ENCODE measurements at regions not wholly inside any gene's neighbourhood (a gene's known extent, or its start where the extent isn't known, plus 50 kb on each side); places are given as distances from the start of the nearest gene placed in this dataset.

- DNase-seq (ENCODE audit: low read depth, low spot score) = no peak
These were observed 241.6 kb upstream of the TMTC1 start for GRCh38 chr12:30025317-30025716.

GRCh38 chr12:30023186-30023585 is 239.4 kb upstream of the TMTC1 start:
- DNase-seq (ENCODE audit: low read depth, low spot score) = no peak

GRCh38 chr12:30021051-30021833 is 237.5 kb upstream of the TMTC1 start:
- DNase-seq (ENCODE audit: low read depth, low spot score) = no peak

- DNase-seq (ENCODE audit: low read depth, low spot score) = no peak
These were observed 235.8 kb upstream of the TMTC1 start for GRCh38 chr12:30019366-30020140.

- DNase-seq (ENCODE audit: low read depth, low spot score) = no peak
These were observed 232.9 kb upstream of the TMTC1 start for GRCh38 chr12:30016540-30017055.

- DNase-seq (ENCODE audit: low read depth, low spot score) = peak; percentile 13
These were observed 232.0 kb upstream of the TMTC1 start for GRCh38 chr12:30015631-30016337.

- no peak for DNase-seq (ENCODE audit: low read depth, low spot score)
These were observed 231.2 kb upstream of the TMTC1 start for GRCh38 chr12:30014991-30015390.

GRCh38 chr12:30012816-30013450 is 229.2 kb upstream of the TMTC1 start:
- peak; percentile 53 for DNase-seq (ENCODE audit: low read depth, low spot score)

- no peak for DNase-seq (ENCODE audit: low read depth, low spot score)
These were observed 226.6 kb upstream of the TMTC1 start for GRCh38 chr12:30010071-30011052.

GRCh38 chr12:30006021-30006420 is 222.3 kb upstream of the TMTC1 start:
- DNase-seq (ENCODE audit: low read depth, low spot score) = no peak

- no peak for DNase-seq (ENCODE audit: low read depth, low spot score)
These were observed 219.6 kb upstream of the TMTC1 start for GRCh38 chr12:30003321-30003720.

- DNase-seq (ENCODE audit: low read depth, low spot score) = no peak
These were observed 218.9 kb upstream of the TMTC1 start for GRCh38 chr12:30002677-30003076.

GRCh38 chr12:30000401-30000800 is 216.7 kb upstream of the TMTC1 start:
- DNase-seq (ENCODE audit: low read depth, low spot score) = no peak

- DNase-seq (ENCODE audit: low read depth, low spot score) = no peak
These were observed 213.3 kb upstream of the TMTC1 start for GRCh38 chr12:29996993-29997392.

- no peak for DNase-seq (ENCODE audit: low read depth, low spot score)
These were observed 208.6 kb upstream of the TMTC1 start for GRCh38 chr12:29992366-29992765.

GRCh38 chr12:29991924-29992323 is 208.2 kb upstream of the TMTC1 start:
- no peak for DNase-seq (ENCODE audit: low read depth, low spot score)

- no peak for DNase-seq (ENCODE audit: low read depth, low spot score)
These were observed 207.2 kb upstream of the TMTC1 start for GRCh38 chr12:29990971-29991370.

- DNase-seq (ENCODE audit: low read depth, low spot score) = no peak
These were observed 200.1 kb upstream of the TMTC1 start for GRCh38 chr12:29983851-29984250.

GRCh38 chr12:29980304-29980703 is 196.6 kb upstream of the TMTC1 start:
- DNase-seq (ENCODE audit: low read depth, low spot score) = no peak

- DNase-seq (ENCODE audit: low read depth, low spot score) = no peak
These were observed 187.7 kb upstream of the TMTC1 start for GRCh38 chr12:29971446-29971845.

Data from ELF-1 (cell line).